Mesothelial cell of epicardium (in vitro differentiated cells): ENCODE measurements at regions not wholly inside any gene's neighbourhood (a gene's known extent, or its start where the extent isn't known, plus 50 kb on each side); places are given as distances from the start of the nearest gene placed in this dataset.
"Not testable (repeated sequence)": the region's sequence is repeated elsewhere in the genome, so short reads cannot be mapped to it uniquely, and the experiment has no call there.

Experiments used
- DNase-seq, 2 experiments: peaks; one replicate each; pipeline ENCODE4 v3.0.0; 2021; ENCODE audit warnings: low spot score in 2 of 2; ENCODE audit not compliant: unreplicated experiment in 2 of 2
- H3K27ac Mint-ChIP-seq: 2 replicates; pipeline ENCODE4 v1.8.0; 2021; ENCODE audit warnings: mixed read lengths
- H3K27me3 Mint-ChIP-seq: 2 replicates; pipeline ENCODE4 v1.8.0; 2021; ENCODE audit warnings: low read depth, mixed read lengths
- H3K36me3 Mint-ChIP-seq: 2 replicates; pipeline ENCODE4 v1.8.0; 2021; ENCODE audit warnings: mixed read lengths
- H3K4me1 Mint-ChIP-seq: 2 replicates; pipeline ENCODE4 v1.8.0; 2021; ENCODE audit warnings: mixed read lengths
- H3K4me3 Mint-ChIP-seq: 2 replicates; pipeline ENCODE4 v1.8.0; 2021; ENCODE audit warnings: mild to moderate bottlenecking, moderate library complexity, mixed read lengths
- H3K9me3 Mint-ChIP-seq: 2 replicates; pipeline ENCODE4 v1.8.0; 2021; ENCODE audit warnings: mixed read lengths
- TF ChIP-seq, protein P1 (sequence below): fragments of 200-600 bp; sonication (generic); IDR thresholded peaks from one replicate; pipeline ENCODE4 v1.5.0; 2021; ENCODE audit warnings: antibody characterized with exemption; ENCODE audit not compliant: unreplicated experiment

DNA sequence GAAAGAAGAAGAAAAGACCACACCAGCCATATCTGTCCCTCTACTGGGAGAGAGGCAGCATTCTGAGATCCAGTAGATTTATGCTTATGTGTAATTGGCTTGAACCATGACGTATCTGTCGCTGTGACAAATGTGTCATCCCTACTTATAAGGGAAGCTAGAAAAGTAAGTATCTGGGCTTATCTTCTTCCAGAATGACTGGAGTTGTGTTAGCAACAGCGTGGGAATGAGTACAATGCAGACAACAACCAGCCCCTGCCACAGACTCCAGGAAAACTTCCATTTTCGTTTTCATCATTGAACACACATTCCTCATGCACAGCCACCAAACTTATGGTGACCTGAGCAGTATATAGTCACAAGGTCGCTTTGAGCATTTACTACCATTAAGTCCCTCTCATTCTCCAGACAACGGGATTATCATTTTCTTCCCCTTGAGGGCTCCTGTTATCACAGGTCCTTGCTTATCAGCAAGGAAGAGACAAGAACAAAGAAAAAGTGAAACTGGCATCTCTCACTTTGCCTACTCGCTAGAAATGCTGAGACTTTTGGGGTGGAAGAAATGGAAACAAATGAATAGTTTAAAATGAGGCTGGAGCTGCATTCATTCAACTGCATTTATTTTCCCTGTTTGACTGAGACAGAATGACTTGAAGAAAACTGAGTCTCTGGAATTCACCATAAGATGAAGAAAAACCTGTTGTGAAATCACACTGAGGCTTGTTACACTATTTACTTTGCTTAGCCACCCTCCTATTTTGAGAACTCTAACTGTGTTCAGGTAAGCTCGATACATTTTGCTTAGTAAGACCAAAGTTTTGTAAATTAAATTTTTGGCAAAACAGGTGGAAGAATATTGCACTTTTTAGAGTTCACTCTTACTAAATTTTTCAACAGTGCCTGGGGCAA lies 149.3 kb upstream of the FOXQ1 start:
- H3K4me1 Mint-ChIP-seq, result peaks cover 12% of the 10 kb centered on the region
- peaks cover 10% of the 10 kb centered on the region for H3K27me3 Mint-ChIP-seq
- H3K4me3 Mint-ChIP-seq, result no peak overlapping the region
- no peaks in the 10 kb centered on the region for H3K36me3 Mint-ChIP-seq
- DNase-seq, result no peak
- H3K27ac Mint-ChIP-seq, result no peak overlapping the region
- TF ChIP-seq, protein P1, sequence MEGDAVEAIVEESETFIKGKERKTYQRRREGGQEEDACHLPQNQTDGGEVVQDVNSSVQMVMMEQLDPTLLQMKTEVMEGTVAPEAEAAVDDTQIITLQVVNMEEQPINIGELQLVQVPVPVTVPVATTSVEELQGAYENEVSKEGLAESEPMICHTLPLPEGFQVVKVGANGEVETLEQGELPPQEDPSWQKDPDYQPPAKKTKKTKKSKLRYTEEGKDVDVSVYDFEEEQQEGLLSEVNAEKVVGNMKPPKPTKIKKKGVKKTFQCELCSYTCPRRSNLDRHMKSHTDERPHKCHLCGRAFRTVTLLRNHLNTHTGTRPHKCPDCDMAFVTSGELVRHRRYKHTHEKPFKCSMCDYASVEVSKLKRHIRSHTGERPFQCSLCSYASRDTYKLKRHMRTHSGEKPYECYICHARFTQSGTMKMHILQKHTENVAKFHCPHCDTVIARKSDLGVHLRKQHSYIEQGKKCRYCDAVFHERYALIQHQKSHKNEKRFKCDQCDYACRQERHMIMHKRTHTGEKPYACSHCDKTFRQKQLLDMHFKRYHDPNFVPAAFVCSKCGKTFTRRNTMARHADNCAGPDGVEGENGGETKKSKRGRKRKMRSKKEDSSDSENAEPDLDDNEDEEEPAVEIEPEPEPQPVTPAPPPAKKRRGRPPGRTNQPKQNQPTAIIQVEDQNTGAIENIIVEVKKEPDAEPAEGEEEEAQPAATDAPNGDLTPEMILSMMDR, result no peak
- H3K9me3 Mint-ChIP-seq, result peaks cover 16% of the 10 kb centered on the region

- not testable (repeated sequence) for H3K36me3 Mint-ChIP-seq, H3K4me1 Mint-ChIP-seq, DNase-seq, H3K4me3 Mint-ChIP-seq, H3K27ac Mint-ChIP-seq
- H3K27me3 Mint-ChIP-seq, result peaks cover 12% of the 10 kb centered on the region
- peaks cover 36% of the 10 kb centered on the region for H3K9me3 Mint-ChIP-seq
Measured at GRCh38 chr6:1156411-1156810, 155.5 kb upstream of the FOXQ1 start.

DNA sequence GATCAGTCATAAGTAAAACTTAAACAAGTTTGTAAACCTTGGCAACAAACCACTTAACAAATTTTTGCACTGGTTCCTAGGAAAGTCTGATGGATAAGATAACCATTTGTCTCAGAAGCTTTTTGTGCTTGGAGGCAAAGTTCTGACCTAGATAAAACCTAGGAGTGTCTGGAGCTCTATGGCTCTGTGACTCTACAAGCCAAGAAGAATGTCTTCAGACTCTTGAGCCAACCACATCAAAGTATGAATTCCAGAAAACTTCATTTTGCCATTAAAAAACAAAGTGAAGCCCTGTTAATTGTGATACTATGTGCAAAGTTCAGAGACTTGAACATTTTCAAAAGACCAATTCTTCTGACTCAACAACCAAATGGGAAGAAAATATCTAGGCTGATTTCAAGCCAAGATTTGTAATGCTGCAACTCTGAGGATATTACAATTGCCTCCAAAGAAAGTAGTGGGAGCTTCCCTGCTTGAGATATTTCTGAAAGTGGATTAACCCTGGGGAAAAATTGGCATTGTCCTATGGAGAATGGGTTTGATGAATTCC lies 158.1 kb upstream of the FOXQ1 start:
- H3K27me3 Mint-ChIP-seq, result peaks cover 37% of the 10 kb centered on the region
- H3K4me3 Mint-ChIP-seq, result no peak overlapping the region
- no peak overlapping the region for H3K27ac Mint-ChIP-seq
- H3K36me3 Mint-ChIP-seq, result no peaks in the 10 kb centered on the region
- H3K4me1 Mint-ChIP-seq, result no peaks in the 10 kb centered on the region
- no peak for DNase-seq
- TF ChIP-seq, protein P1, result no peak
- peaks cover 30% of the 10 kb centered on the region for H3K9me3 Mint-ChIP-seq

- Mint-ChIP-seq H3K27ac (no peak overlapping the region), H3K27me3 (peaks cover 68% of the 10 kb centered on the region), H3K4me3 (no peak overlapping the region), H3K4me1 (peaks cover 4% of the 10 kb centered on the region), H3K9me3 (no peaks in the 10 kb centered on the region), H3K36me3 (no peaks in the 10 kb centered on the region)
- TF ChIP-seq, protein P1, result no peak
- DNase-seq, result no peak
Measured at GRCh38 chr6:1146500-1146899, 165.4 kb upstream of the FOXQ1 start.

DNA sequence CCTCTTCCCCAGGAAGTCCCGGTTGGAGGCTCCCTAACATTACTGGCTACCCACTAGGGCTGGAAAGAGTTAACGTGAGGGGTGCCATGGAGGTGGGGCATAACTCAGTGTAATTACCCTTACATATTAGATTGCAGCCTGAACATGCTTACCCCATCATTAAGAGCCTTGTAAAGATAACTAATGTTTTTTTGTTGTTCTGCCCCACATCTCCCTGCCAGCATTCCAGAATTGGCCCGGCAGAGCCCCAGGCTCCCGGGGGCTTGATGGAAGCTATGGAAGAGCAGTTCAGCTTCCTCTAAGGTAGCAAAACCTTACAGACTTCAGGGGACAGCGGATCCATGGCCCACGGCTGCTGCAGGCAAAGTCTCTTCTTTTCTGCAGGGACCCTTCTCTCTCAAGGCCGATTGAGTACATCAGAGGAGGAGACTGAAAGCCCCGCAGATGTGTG lies 166.1 kb upstream of the FOXQ1 start:
- Mint-ChIP-seq H3K27me3 (peaks cover 67% of the 10 kb centered on the region), H3K9me3 (no peaks in the 10 kb centered on the region), H3K4me3 (no peak overlapping the region), H3K36me3 (no peaks in the 10 kb centered on the region), H3K4me1 (peaks cover 4% of the 10 kb centered on the region), H3K27ac (no peak overlapping the region)
- no peak for DNase-seq
- TF ChIP-seq, protein P1, result no peak
